Progenitor cell of endocrine pancreas (in vitro differentiated cells): ENCODE measurements at regions not wholly inside any gene's neighbourhood (a gene's known extent, or its start where the extent isn't known, plus 50 kb on each side); places are given as distances from the start of the nearest gene placed in this dataset.

Experiments
- DNase-seq: peaks from one replicate; pipeline ENCODE4 v3.0.0; 2021; ENCODE audit warnings: low spot score; ENCODE audit not compliant: unreplicated experiment
- H3K27ac Mint-ChIP-seq: 2 replicates; pipeline ENCODE4 v1.8.0; 2021; ENCODE audit warnings: mild to moderate bottlenecking, moderate library complexity, mixed read lengths
- H3K27me3 Mint-ChIP-seq: 2 replicates; pipeline ENCODE4 v1.8.0; 2021; ENCODE audit warnings: mixed read lengths
- H3K36me3 Mint-ChIP-seq: 2 replicates; pipeline ENCODE4 v1.8.0; 2022; ENCODE audit warnings: mixed read lengths; ENCODE audit not compliant: insufficient read depth
- H3K4me1 Mint-ChIP-seq: 2 replicates; pipeline ENCODE4 v1.8.0; 2021; ENCODE audit warnings: low read depth, mixed read lengths
- H3K4me3 Mint-ChIP-seq: 2 replicates; pipeline ENCODE4 v1.8.0; 2021; ENCODE audit warnings: low read depth, mild to moderate bottlenecking, moderate library complexity, mixed read lengths
- H3K9me3 Mint-ChIP-seq: 2 replicates; pipeline ENCODE4 v1.8.0; 2021; ENCODE audit warnings: low read depth, mixed read lengths
- TF ChIP-seq, protein P1 (sequence below): fragments of 200-600 bp; sonication (generic); IDR thresholded peaks from one replicate; pipeline ENCODE4 v1.5.0; 2021; ENCODE audit warnings: antibody characterized with exemption, mild to moderate bottlenecking; ENCODE audit not compliant: unreplicated experiment

DNA sequence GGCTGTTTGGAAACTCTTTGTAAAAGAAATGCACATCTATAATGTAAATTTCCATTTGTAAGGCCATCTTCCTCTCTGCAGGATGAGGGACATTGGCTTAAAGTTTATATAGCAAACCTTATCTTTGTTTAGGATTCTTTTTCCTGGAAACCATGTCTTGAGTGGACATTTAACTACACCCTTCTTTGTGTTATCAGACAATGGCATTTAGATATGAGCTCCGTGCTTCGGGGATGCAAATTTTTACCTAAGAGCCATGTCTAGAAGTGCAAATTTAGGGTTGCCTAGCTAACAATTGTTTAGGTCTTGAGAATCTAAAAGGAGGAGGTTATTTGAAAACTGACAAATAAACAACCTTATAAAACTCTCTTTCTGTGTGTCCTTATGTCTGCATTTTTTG is 623.8 kb downstream of the MMUT start:
- no peaks in the 10 kb centered on the region for H3K4me1 Mint-ChIP-seq
- no peaks in the 10 kb centered on the region for H3K27me3 Mint-ChIP-seq
- TF ChIP-seq, protein P1, sequence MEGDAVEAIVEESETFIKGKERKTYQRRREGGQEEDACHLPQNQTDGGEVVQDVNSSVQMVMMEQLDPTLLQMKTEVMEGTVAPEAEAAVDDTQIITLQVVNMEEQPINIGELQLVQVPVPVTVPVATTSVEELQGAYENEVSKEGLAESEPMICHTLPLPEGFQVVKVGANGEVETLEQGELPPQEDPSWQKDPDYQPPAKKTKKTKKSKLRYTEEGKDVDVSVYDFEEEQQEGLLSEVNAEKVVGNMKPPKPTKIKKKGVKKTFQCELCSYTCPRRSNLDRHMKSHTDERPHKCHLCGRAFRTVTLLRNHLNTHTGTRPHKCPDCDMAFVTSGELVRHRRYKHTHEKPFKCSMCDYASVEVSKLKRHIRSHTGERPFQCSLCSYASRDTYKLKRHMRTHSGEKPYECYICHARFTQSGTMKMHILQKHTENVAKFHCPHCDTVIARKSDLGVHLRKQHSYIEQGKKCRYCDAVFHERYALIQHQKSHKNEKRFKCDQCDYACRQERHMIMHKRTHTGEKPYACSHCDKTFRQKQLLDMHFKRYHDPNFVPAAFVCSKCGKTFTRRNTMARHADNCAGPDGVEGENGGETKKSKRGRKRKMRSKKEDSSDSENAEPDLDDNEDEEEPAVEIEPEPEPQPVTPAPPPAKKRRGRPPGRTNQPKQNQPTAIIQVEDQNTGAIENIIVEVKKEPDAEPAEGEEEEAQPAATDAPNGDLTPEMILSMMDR, result no peak
- no peak overlapping the region for H3K27ac Mint-ChIP-seq
- H3K36me3 Mint-ChIP-seq, result no peaks in the 10 kb centered on the region
- peaks cover 25% of the 10 kb centered on the region for H3K9me3 Mint-ChIP-seq
- H3K4me3 Mint-ChIP-seq, result no peak overlapping the region
- DNase-seq, result no peak

DNA sequence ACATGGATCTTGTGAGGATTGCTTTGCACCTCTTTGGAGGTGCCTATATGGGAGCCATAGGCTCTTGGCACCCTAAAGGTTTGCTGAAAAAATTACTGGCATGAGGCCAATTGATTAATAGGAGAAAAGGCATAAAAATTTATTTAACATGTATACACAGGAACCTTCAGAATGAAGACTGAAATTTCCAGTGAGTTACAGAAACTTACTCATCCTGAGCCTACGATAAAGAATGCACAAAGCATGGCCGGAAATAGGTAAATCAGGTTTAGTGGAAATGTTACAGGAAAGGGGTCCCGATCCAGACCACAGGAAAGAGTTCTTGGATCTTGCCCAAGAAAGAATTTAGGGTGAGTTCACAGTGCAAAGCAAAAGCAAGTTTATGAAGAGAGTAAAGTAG is 625.3 kb downstream of the MMUT start:
- H3K27me3 Mint-ChIP-seq, result no peaks in the 10 kb centered on the region
- TF ChIP-seq, protein P1, result no peak
- H3K4me1 Mint-ChIP-seq, result no peaks in the 10 kb centered on the region
- H3K4me3 Mint-ChIP-seq, result no peak overlapping the region
- H3K27ac Mint-ChIP-seq, result no peak overlapping the region
- H3K36me3 Mint-ChIP-seq, result no peaks in the 10 kb centered on the region
- H3K9me3 Mint-ChIP-seq, result peaks cover 25% of the 10 kb centered on the region
- no peak for DNase-seq

DNA sequence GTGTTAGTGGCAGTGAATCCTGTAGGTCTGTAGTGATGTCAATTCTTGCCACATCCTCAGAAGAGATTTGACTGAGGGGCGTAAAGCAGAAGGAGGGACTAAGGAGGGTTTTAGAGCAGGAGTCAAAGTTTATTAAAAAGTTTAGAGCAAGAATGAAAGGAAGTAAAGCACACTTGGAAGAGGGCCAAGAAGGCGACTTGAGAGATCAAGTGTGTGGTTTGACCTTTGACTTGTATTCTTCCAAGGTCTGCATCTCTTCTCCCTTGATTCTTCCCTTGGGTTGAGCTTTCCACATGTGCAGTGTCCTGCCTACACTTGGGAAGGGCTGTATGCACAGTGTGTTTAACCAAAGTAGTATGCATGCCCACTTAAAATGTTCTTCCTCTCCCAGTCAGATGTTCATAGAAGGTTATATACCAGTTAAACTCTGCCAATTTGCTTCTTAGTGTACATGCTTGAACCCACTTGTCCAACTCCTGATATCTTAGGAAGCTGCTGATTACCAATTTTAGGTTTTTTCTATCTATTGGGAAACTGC is 627.6 kb downstream of the MMUT start:
- H3K4me3 Mint-ChIP-seq, result no peak overlapping the region

DNA sequence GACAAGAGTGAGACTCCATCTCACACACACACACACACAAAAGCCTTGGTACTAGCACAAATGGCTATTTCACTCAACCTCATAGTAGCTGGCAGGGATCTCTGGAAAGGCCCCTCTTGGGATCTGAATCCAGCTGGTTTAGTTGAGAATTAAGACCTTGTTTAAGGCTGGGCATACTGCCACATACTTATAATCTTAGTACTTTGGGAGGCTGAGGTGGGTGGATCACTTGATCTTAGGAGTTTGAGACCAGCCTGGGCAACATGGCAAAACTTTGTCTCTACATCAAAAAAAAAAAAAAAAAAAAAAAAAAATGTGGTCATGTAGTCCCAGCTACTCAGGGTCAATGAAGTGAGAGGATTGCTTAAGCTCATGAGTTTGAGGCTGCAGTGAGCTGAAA is 628.3 kb downstream of the MMUT start:
- Mint-ChIP-seq H3K4me3 (no peak overlapping the region), H3K27ac (no peak overlapping the region), H3K9me3 (peaks cover 3% of the 10 kb centered on the region), H3K27me3 (no peaks in the 10 kb centered on the region), H3K36me3 (no peaks in the 10 kb centered on the region), H3K4me1 (no peaks in the 10 kb centered on the region)
- no peak for DNase-seq
- TF ChIP-seq, protein P1, result no peak

More for the DNA sequence above, 627.6 kb downstream of the MMUT start:
- TF ChIP-seq, protein P1, result no peak
- DNase-seq, result no peak
- H3K9me3 Mint-ChIP-seq, result peaks cover 10% of the 10 kb centered on the region
- no peaks in the 10 kb centered on the region for H3K27me3 Mint-ChIP-seq
- no peaks in the 10 kb centered on the region for H3K4me1 Mint-ChIP-seq
- no peak overlapping the region for H3K27ac Mint-ChIP-seq
- H3K36me3 Mint-ChIP-seq, result no peaks in the 10 kb centered on the region

DNA sequence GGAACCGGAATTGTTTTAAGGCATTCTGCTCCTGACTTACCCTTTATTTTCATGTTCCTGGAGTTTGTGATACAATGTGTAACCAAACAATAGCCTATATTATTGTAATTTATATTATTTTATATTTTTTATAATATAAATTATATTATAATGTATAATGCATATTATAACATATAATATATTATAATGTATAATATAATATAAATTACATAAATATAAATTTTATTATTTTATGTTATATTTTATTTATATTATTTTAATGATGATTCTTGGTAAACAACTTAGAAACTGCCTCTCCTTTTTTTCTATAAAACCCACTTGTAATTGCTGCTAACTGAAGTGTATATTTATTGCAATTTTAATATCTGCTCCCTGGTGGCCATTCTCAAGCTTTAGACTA is 629.1 kb downstream of the MMUT start:
- no peaks in the 10 kb centered on the region for H3K9me3 Mint-ChIP-seq
- H3K4me1 Mint-ChIP-seq, result no peaks in the 10 kb centered on the region
- no peak for DNase-seq
- H3K27ac Mint-ChIP-seq, result no peak overlapping the region
- H3K27me3 Mint-ChIP-seq, result no peaks in the 10 kb centered on the region
- no peaks in the 10 kb centered on the region for H3K36me3 Mint-ChIP-seq
- no peak overlapping the region for H3K4me3 Mint-ChIP-seq
- TF ChIP-seq, protein P1, result no peak
